ENCODE measurements at regions not wholly inside any gene's neighbourhood (a gene's known extent, or its start where the extent isn't known, plus 50 kb on each side); places are given as distances from the start of the nearest gene placed in this dataset.

DNA sequence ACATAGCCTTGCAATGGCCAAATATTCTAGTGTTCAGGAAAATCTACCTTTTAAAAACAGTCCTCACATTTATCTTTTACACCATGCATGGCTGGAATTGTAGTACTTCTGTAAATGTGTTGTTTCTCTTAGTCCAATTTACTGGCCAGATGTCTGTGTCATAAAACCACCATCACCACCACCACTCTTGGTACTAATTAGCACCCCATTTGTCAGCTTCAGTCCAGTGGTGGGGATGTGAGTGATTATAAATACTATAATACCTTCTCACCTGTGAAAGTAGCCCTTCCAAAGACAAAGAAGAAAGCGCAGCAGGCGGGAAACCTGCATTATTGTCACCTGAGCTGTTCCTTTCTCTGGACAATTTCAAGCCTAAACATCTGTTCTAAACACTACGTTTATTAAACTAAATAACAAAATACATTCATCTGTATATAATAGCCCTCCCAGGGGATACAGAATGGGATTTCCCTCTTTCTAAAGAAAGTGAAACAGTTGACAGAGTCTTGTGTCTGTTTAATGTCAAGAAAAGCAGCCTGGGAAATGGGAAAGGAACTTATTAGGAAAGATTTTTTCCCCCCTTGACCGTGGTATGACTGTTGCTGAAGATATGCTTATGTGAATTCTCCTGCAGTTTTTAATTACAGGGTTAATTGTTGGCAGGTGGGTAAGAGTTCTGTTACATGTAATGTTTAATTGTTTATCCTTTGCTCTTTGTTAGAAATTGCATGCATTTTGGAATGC, 144.5 kb upstream of the NUDT12 start:
- TF ChIP-seq, protein P1, sequence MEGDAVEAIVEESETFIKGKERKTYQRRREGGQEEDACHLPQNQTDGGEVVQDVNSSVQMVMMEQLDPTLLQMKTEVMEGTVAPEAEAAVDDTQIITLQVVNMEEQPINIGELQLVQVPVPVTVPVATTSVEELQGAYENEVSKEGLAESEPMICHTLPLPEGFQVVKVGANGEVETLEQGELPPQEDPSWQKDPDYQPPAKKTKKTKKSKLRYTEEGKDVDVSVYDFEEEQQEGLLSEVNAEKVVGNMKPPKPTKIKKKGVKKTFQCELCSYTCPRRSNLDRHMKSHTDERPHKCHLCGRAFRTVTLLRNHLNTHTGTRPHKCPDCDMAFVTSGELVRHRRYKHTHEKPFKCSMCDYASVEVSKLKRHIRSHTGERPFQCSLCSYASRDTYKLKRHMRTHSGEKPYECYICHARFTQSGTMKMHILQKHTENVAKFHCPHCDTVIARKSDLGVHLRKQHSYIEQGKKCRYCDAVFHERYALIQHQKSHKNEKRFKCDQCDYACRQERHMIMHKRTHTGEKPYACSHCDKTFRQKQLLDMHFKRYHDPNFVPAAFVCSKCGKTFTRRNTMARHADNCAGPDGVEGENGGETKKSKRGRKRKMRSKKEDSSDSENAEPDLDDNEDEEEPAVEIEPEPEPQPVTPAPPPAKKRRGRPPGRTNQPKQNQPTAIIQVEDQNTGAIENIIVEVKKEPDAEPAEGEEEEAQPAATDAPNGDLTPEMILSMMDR (IDR thresholded peaks at IDR 0.05 in 4 of 5, conservative IDR thresholded peaks at IDR 0.05 in 1 of 5), result no peak
- no peak for TF ChIP-seq POLR2A (IDR thresholded peaks at IDR 0.05)
